ENCODE measurements at regions not wholly inside any gene's neighbourhood (a gene's known extent, or its start where the extent isn't known, plus 50 kb on each side); places are given as distances from the start of the nearest gene placed in this dataset.

DNA sequence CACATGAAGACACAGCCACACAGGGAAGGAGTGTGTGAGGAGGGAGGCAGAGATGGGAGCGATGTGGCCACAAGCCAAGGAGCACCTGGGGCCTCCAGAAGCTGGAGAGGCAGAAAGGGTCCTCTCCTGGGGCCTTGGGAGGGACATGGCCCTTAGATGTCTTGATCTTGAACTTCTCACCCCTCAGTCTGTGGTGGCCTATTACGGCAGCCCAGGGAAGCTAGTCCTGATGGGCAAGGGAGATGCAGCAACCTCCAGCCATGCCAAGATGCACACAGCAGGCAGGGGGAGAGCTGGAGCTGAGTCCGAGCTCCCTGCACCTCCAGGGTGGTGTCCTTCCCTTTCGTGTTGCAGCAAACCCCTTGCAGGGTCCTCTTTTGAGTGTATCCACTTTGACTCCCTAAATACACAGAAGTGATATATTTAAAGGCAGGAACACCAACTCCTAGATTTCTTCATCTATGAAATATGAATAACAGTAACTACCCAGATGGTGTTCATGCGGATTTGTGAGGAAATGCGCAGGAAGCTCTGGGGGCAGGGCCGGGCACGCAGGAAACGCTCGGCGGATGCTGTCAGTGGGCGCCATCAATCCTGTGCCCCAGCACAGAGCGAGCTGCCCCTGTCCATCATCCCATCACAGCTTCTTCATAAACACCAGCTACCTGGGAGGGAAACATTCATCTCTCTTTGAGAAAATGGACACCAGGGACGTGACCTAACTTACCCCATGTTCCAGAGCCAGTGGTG, 230.4 kb upstream of the MYT1L start:
- TF ChIP-seq, protein P1, sequence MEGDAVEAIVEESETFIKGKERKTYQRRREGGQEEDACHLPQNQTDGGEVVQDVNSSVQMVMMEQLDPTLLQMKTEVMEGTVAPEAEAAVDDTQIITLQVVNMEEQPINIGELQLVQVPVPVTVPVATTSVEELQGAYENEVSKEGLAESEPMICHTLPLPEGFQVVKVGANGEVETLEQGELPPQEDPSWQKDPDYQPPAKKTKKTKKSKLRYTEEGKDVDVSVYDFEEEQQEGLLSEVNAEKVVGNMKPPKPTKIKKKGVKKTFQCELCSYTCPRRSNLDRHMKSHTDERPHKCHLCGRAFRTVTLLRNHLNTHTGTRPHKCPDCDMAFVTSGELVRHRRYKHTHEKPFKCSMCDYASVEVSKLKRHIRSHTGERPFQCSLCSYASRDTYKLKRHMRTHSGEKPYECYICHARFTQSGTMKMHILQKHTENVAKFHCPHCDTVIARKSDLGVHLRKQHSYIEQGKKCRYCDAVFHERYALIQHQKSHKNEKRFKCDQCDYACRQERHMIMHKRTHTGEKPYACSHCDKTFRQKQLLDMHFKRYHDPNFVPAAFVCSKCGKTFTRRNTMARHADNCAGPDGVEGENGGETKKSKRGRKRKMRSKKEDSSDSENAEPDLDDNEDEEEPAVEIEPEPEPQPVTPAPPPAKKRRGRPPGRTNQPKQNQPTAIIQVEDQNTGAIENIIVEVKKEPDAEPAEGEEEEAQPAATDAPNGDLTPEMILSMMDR (conservative IDR thresholded peaks at IDR 0.05 in 1 of 2, IDR thresholded peaks at IDR 0.05 in 1 of 2; ENCODE audit: low read depth in 1 of 2, low read length in 2 of 2): no peak
- no peak for TF ChIP-seq EZH2 (IDR thresholded peaks at IDR 0.05; ENCODE audit: low read length, missing control alignments)

Data from fibroblast of lung (primary cell).